Erythroblast (primary cell): ENCODE measurements at regions not wholly inside any gene's neighbourhood (a gene's known extent, or its start where the extent isn't known, plus 50 kb on each side); places are given as distances from the start of the nearest gene placed in this dataset.

Experiments used
- DNase-seq, 2 experiments: peaks; one replicate each; lab custom pipeline; 2025; lab: John Stamatoyannopoulos, UW
- GATA1 ChIP-seq: IDR thresholded peaks from 2 replicates; pipeline ENCODE4 v1.6.1; 2011; ENCODE audit warnings: low read depth, mild to moderate bottlenecking, control low read depth, low read length, moderate library complexity
- POLR2A ChIP-seq: IDR thresholded peaks from 2 replicates; pipeline ENCODE4 v1.6.1; 2011; ENCODE audit warnings: mild to moderate bottlenecking, low read length

GRCh38 chr10:111161109-111161874 lies 84.5 kb downstream of the ADRA2A start:
- no peak for TF ChIP-seq GATA1
- no peak for TF ChIP-seq POLR2A
- DNase-seq: no peak

GRCh38 chr10:111171183-111171582 lies 94.4 kb downstream of the ADRA2A start:
- TF ChIP-seq GATA1 (no peak), POLR2A (no peak)
- no peak for DNase-seq

- DNase-seq: peak; percentile 56 to 88
- TF ChIP-seq GATA1 (peak; percentile 30), POLR2A (no peak)
Observed at GRCh38 chr10:111175787-111176186, 99.0 kb downstream of the ADRA2A start.

- TF ChIP-seq POLR2A: no peak
- TF ChIP-seq GATA1: no peak
- no peak for DNase-seq
Observed at GRCh38 chr10:111177379-111177778, 100.5 kb downstream of the ADRA2A start.

- TF ChIP-seq POLR2A (no peak), GATA1 (no peak)
Observed at GRCh38 chr10:111179514-111179913, 102.7 kb downstream of the ADRA2A start.

GRCh38 chr10:111186358-111186757 lies 109.5 kb downstream of the ADRA2A start:
- no peak for TF ChIP-seq POLR2A
- no peak for TF ChIP-seq GATA1
- DNase-seq: no peak

More at GRCh38 chr10:111179514-111179913, 102.7 kb downstream of the ADRA2A start:
- DNase-seq: no peak

GRCh38 chr10:111187096-111187495 lies 110.3 kb downstream of the ADRA2A start:
- DNase-seq: no peak
- TF ChIP-seq GATA1 (no peak), POLR2A (no peak)

- no peak for DNase-seq
- TF ChIP-seq POLR2A: no peak
- TF ChIP-seq GATA1: no peak
Observed at GRCh38 chr10:111199587-111199986, 122.8 kb downstream of the ADRA2A start.

- DNase-seq: no peak
- TF ChIP-seq POLR2A (no peak), GATA1 (no peak)
Observed at GRCh38 chr10:111200505-111201186, 123.8 kb downstream of the ADRA2A start.

- TF ChIP-seq POLR2A (no peak), GATA1 (no peak)
- no peak for DNase-seq
Observed at GRCh38 chr10:111203615-111204014, 126.8 kb downstream of the ADRA2A start.

GRCh38 chr10:111204838-111205237 lies 128.0 kb downstream of the ADRA2A start:
- TF ChIP-seq GATA1: no peak
- TF ChIP-seq POLR2A: no peak
- no peak for DNase-seq

- TF ChIP-seq GATA1 (no peak), POLR2A (no peak)
- DNase-seq: no peak
Observed at GRCh38 chr10:111206521-111206920, 129.7 kb downstream of the ADRA2A start.

- DNase-seq: peak; percentile 25 to 34
- TF ChIP-seq GATA1 (no peak), POLR2A (no peak)
Observed at GRCh38 chr10:111207500-111207899, 130.7 kb downstream of the ADRA2A start.

GRCh38 chr10:111208951-111209350 lies 132.1 kb downstream of the ADRA2A start:
- TF ChIP-seq GATA1 (no peak), POLR2A (no peak)
- no peak for DNase-seq

- TF ChIP-seq POLR2A (no peak), GATA1 (no peak)
- no peak for DNase-seq
Observed at GRCh38 chr10:111209692-111210091, 132.9 kb downstream of the ADRA2A start.

- no peak for DNase-seq
- no peak for TF ChIP-seq GATA1
- no peak for TF ChIP-seq POLR2A
Observed at GRCh38 chr10:111211241-111211640, 134.4 kb downstream of the ADRA2A start.
